ENCODE measurements at regions not wholly inside any gene's neighbourhood (a gene's known extent, or its start where the extent isn't known, plus 50 kb on each side); places are given as distances from the start of the nearest gene placed in this dataset.
"Not testable (repeated sequence)": the region's sequence is repeated elsewhere in the genome, so short reads cannot be mapped to it uniquely, and the experiment has no call there.

- DNase-seq = no peak
Observed at GRCh38 chr1:203926025-203926540, 64.7 kb downstream of the SNRPE start.

- DNase-seq = no peak
Observed at GRCh38 chr1:203929741-203930309, 68.4 kb downstream of the SNRPE start.

GRCh38 chr1:203930342-203930741 is 68.9 kb downstream of the SNRPE start:
- no peak for DNase-seq

GRCh38 chr1:203931953-203932352 is 70.6 kb downstream of the SNRPE start:
- no peak for DNase-seq

- no peak for DNase-seq
Observed at GRCh38 chr1:203932556-203932955, 71.2 kb downstream of the SNRPE start.

GRCh38 chr1:203934027-203934426 is 72.6 kb downstream of the SNRPE start:
- DNase-seq = no peak

- DNase-seq = no peak
Observed at GRCh38 chr1:203934651-203935050, 73.3 kb downstream of the SNRPE start.

- no peak for DNase-seq
Observed at GRCh38 chr1:203935321-203935720, 73.9 kb downstream of the SNRPE start.

- DNase-seq = no peak
Observed at GRCh38 chr1:203937678-203938330, 76.4 kb downstream of the SNRPE start.

- no peak for DNase-seq
Observed at GRCh38 chr1:203944651-203945404, 83.4 kb downstream of the SNRPE start.

- no peak for DNase-seq
Observed at GRCh38 chr1:203954293-203954692, 92.9 kb downstream of the SNRPE start.

- DNase-seq = no peak
Observed at GRCh38 chr1:203954788-203955552, 93.6 kb downstream of the SNRPE start.

GRCh38 chr1:203968761-203969160 is 104.2 kb upstream of the SOX13 start:
- DNase-seq = no peak

GRCh38 chr1:203969846-203970245 is 103.1 kb upstream of the SOX13 start:
- DNase-seq = no peak

GRCh38 chr1:203985044-203985443 is 87.9 kb upstream of the SOX13 start:
- DNase-seq = no peak

GRCh38 chr1:203985676-203986075 is 87.2 kb upstream of the SOX13 start:
- no peak for DNase-seq

- DNase-seq = no peak
Observed at GRCh38 chr1:203986887-203987461, 85.9 kb upstream of the SOX13 start.

- no peak for DNase-seq
Observed at GRCh38 chr1:203990118-203990517, 82.8 kb upstream of the SOX13 start.

- no peak for DNase-seq
Observed at GRCh38 chr1:203992440-203992839, 80.5 kb upstream of the SOX13 start.

GRCh38 chr1:203993256-203993655 is 79.7 kb upstream of the SOX13 start:
- DNase-seq = no peak

GRCh38 chr1:203995228-203995627 is 77.7 kb upstream of the SOX13 start:
- peak; percentile 53 for DNase-seq

- DNase-seq = no peak
Observed at GRCh38 chr1:203996126-203996525, 76.8 kb upstream of the SOX13 start.

- not testable (repeated sequence) for DNase-seq
Observed at GRCh38 chr1:203998571-203998970, 74.3 kb upstream of the SOX13 start.
